H1 (cell line): ENCODE measurements at regions not wholly inside any gene's neighbourhood (a gene's known extent, or its start where the extent isn't known, plus 50 kb on each side); places are given as distances from the start of the nearest gene placed in this dataset.

Experiments
- BRCA1 ChIP-seq: IDR thresholded peaks from 2 replicates; pipeline ENCODE4 v1.6.1; 2012; ENCODE audit warnings: low read depth, low read length, improper control_type of control experiment
- EZH2 ChIP-seq: fragments of 200-600 bp; sonication (generic); IDR thresholded peaks from 2 replicates; pipeline ENCODE4 v1.7.1; 2012; ENCODE audit warnings: low read depth, mild to moderate bottlenecking, moderate library complexity, low read length, inconsistent platforms; ENCODE audit not compliant: severe bottlenecking
- TF ChIP-seq, protein P1 (sequence below): fragments of 300-600 bp; sonication (generic); IDR thresholded peaks from 2 replicates; pipeline ENCODE4 v1.7.1; 2012; ENCODE audit warnings: low read length, moderate library complexity, mild to moderate bottlenecking, inconsistent platforms; ENCODE audit not compliant: insufficient replicate concordance

DNA sequence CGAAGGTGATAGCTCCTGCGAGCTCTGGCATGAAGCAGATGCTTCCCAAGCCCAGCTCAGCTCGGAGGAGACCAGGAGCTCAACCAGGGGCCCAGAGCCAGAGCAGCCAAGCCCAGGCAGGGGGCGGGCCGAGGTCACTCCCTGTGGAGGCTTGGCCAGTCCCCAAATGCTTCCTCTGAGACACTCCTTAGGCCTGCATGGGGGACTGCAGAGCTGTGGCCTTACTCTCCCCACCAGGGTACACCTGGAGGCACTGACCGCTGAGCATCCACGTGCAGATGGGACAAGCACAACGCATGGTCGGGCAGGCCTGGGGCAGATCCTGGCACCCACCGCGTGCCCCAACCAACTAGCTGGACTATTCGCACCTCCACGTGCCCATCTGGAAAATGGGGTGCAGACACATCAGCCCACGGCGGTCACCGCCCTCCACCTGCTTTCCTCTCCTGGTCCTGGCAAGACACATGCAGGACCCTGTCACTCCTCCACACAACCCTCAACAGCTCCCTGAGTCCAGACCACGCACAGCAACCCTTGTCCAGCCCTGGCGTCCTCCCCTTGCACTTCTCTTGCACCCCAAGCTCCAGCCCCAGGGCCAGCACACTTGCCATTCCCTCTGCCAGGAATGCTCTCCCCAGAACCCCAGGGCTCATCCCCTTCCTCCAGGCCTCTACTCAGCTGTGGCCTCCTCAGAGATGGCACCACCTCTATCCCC lies 164.7 kb upstream of the IQSEC1 start (continued):
- TF ChIP-seq, protein P1, sequence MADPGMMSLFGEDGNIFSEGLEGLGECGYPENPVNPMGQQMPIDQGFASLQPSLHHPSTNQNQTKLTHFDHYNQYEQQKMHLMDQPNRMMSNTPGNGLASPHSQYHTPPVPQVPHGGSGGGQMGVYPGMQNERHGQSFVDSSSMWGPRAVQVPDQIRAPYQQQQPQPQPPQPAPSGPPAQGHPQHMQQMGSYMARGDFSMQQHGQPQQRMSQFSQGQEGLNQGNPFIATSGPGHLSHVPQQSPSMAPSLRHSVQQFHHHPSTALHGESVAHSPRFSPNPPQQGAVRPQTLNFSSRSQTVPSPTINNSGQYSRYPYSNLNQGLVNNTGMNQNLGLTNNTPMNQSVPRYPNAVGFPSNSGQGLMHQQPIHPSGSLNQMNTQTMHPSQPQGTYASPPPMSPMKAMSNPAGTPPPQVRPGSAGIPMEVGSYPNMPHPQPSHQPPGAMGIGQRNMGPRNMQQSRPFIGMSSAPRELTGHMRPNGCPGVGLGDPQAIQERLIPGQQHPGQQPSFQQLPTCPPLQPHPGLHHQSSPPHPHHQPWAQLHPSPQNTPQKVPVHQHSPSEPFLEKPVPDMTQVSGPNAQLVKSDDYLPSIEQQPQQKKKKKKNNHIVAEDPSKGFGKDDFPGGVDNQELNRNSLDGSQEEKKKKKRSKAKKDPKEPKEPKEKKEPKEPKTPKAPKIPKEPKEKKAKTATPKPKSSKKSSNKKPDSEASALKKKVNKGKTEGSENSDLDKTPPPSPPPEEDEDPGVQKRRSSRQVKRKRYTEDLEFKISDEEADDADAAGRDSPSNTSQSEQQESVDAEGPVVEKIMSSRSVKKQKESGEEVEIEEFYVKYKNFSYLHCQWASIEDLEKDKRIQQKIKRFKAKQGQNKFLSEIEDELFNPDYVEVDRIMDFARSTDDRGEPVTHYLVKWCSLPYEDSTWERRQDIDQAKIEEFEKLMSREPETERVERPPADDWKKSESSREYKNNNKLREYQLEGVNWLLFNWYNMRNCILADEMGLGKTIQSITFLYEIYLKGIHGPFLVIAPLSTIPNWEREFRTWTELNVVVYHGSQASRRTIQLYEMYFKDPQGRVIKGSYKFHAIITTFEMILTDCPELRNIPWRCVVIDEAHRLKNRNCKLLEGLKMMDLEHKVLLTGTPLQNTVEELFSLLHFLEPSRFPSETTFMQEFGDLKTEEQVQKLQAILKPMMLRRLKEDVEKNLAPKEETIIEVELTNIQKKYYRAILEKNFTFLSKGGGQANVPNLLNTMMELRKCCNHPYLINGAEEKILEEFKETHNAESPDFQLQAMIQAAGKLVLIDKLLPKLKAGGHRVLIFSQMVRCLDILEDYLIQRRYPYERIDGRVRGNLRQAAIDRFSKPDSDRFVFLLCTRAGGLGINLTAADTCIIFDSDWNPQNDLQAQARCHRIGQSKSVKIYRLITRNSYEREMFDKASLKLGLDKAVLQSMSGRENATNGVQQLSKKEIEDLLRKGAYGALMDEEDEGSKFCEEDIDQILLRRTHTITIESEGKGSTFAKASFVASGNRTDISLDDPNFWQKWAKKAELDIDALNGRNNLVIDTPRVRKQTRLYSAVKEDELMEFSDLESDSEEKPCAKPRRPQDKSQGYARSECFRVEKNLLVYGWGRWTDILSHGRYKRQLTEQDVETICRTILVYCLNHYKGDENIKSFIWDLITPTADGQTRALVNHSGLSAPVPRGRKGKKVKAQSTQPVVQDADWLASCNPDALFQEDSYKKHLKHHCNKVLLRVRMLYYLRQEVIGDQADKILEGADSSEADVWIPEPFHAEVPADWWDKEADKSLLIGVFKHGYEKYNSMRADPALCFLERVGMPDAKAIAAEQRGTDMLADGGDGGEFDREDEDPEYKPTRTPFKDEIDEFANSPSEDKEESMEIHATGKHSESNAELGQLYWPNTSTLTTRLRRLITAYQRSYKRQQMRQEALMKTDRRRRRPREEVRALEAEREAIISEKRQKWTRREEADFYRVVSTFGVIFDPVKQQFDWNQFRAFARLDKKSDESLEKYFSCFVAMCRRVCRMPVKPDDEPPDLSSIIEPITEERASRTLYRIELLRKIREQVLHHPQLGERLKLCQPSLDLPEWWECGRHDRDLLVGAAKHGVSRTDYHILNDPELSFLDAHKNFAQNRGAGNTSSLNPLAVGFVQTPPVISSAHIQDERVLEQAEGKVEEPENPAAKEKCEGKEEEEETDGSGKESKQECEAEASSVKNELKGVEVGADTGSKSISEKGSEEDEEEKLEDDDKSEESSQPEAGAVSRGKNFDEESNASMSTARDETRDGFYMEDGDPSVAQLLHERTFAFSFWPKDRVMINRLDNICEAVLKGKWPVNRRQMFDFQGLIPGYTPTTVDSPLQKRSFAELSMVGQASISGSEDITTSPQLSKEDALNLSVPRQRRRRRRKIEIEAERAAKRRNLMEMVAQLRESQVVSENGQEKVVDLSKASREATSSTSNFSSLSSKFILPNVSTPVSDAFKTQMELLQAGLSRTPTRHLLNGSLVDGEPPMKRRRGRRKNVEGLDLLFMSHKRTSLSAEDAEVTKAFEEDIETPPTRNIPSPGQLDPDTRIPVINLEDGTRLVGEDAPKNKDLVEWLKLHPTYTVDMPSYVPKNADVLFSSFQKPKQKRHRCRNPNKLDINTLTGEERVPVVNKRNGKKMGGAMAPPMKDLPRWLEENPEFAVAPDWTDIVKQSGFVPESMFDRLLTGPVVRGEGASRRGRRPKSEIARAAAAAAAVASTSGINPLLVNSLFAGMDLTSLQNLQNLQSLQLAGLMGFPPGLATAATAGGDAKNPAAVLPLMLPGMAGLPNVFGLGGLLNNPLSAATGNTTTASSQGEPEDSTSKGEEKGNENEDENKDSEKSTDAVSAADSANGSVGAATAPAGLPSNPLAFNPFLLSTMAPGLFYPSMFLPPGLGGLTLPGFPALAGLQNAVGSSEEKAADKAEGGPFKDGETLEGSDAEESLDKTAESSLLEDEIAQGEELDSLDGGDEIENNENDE, result no peak
- TF ChIP-seq EZH2 (no peak), BRCA1 (no peak)
